GM23338 (cell line): ENCODE measurements at regions not wholly inside any gene's neighbourhood (a gene's known extent, or its start where the extent isn't known, plus 50 kb on each side); places are given as distances from the start of the nearest gene placed in this dataset.

Experiments
- CTCF ChIP-seq, 2 experiments: fragments of 200-600 bp in 1 of 2; sonication (generic) in 1 of 2; conservative IDR thresholded peaks; 2 replicates each; pipeline versions ENCODE4 v1.5.1 to v1.6.1; 2016 to 2017; ENCODE audit warnings: antibody characterized with exemption in 2 of 2, low read depth in 2 of 2, mild to moderate bottlenecking in 2 of 2, moderate library complexity in 1 of 2
- ETS1 ChIP-seq: IDR thresholded peaks from 2 replicates; pipeline ENCODE4 v1.6.1; 2016; ENCODE audit warnings: antibody characterized with exemption
- EZH2 ChIP-seq: fragments of 200-600 bp; sonication (generic); IDR thresholded peaks from one replicate; pipeline ENCODE4 v1.8.0; 2017; ENCODE audit warnings: antibody characterized with exemption, mild to moderate bottlenecking, low read depth; ENCODE audit not compliant: unreplicated experiment

GRCh38 chr7:52712938-52713337 is 322.5 kb upstream of the POM121L12 start:
- TF ChIP-seq EZH2, result no peak
- TF ChIP-seq CTCF (conservative IDR thresholded peaks at IDR 0.05; ENCODE audit: low read depth in 2 of 2), result no peak
- no peak for TF ChIP-seq ETS1
